ENCODE measurements at regions not wholly inside any gene's neighbourhood (a gene's known extent, or its start where the extent isn't known, plus 50 kb on each side); places are given as distances from the start of the nearest gene placed in this dataset.
"Not testable (repeated sequence)": the region's sequence is repeated elsewhere in the genome, so short reads cannot be mapped to it uniquely, and the experiment has no call there.

GRCh38 chrX:84611843-84612636, 109.8 kb upstream of the HDX start:
- DNase-seq (ENCODE audit: low read depth in 4 of 4, low spot score in 3 of 4): no peak

- no peak for DNase-seq (ENCODE audit: low read depth in 4 of 4, low spot score in 3 of 4)
These were observed 132.0 kb upstream of the HDX start for GRCh38 chrX:84634201-84634782.

- DNase-seq (ENCODE audit: low read depth in 4 of 4, low spot score in 3 of 4): no peak
These were observed 163.8 kb upstream of the HDX start for GRCh38 chrX:84666086-84666485.

GRCh38 chrX:84690228-84690627, 188.0 kb upstream of the HDX start:
- no peak for DNase-seq (ENCODE audit: low read depth in 4 of 4, low spot score in 3 of 4)

GRCh38 chrX:84709987-84710386, 207.7 kb upstream of the HDX start:
- DNase-seq (ENCODE audit: low read depth in 4 of 4, low spot score in 3 of 4): no peak

- no peak for DNase-seq (ENCODE audit: low read depth in 4 of 4, low spot score in 3 of 4)
These were observed 208.4 kb upstream of the HDX start for GRCh38 chrX:84710611-84711010.

- no peak for DNase-seq (ENCODE audit: low read depth in 4 of 4, low spot score in 3 of 4)
These were observed 210.4 kb upstream of the HDX start for GRCh38 chrX:84712621-84713020.

GRCh38 chrX:84715315-84715714, 213.1 kb upstream of the HDX start:
- DNase-seq (ENCODE audit: low read depth in 4 of 4, low spot score in 3 of 4): no peak

- no peak for DNase-seq (ENCODE audit: low read depth in 4 of 4, low spot score in 3 of 4)
These were observed 215.1 kb upstream of the HDX start for GRCh38 chrX:84717343-84717742.

GRCh38 chrX:84721416-84721815, 219.2 kb upstream of the HDX start:
- DNase-seq (ENCODE audit: low read depth in 4 of 4, low spot score in 3 of 4): no peak

- DNase-seq (ENCODE audit: low read depth in 4 of 4, low spot score in 3 of 4): no peak
These were observed 222.3 kb upstream of the HDX start for GRCh38 chrX:84724576-84724975.

- DNase-seq (ENCODE audit: low read depth in 4 of 4, low spot score in 3 of 4): no peak
These were observed 227.2 kb upstream of the HDX start for GRCh38 chrX:84729408-84729807.

- DNase-seq (ENCODE audit: low read depth in 4 of 4, low spot score in 3 of 4): peak in 1 of 4 donors; percentile 1
These were observed 227.6 kb upstream of the HDX start for GRCh38 chrX:84729809-84730208.

- no peak for DNase-seq (ENCODE audit: low read depth in 4 of 4, low spot score in 3 of 4)
These were observed 232.8 kb upstream of the HDX start for GRCh38 chrX:84735025-84735424.

GRCh38 chrX:84737471-84737871, 235.2 kb upstream of the HDX start:
- no peak for DNase-seq (ENCODE audit: low read depth in 4 of 4, low spot score in 3 of 4)

GRCh38 chrX:84747516-84747915, 245.3 kb upstream of the HDX start:
- DNase-seq (ENCODE audit: low read depth in 4 of 4, low spot score in 3 of 4): no peak

- DNase-seq (ENCODE audit: low read depth in 4 of 4, low spot score in 3 of 4): no peak
These were observed 246.9 kb upstream of the HDX start for GRCh38 chrX:84748965-84749656.

GRCh38 chrX:84760560-84760959, 243.1 kb upstream of the APOOL start:
- DNase-seq (ENCODE audit: low read depth in 4 of 4, low spot score in 3 of 4): no peak

- no peak for DNase-seq (ENCODE audit: low read depth in 4 of 4, low spot score in 3 of 4)
These were observed 207.4 kb upstream of the APOOL start for GRCh38 chrX:84796321-84796720.

GRCh38 chrX:84830836-84831235, 172.8 kb upstream of the APOOL start:
- no peak for DNase-seq (ENCODE audit: low read depth in 4 of 4, low spot score in 3 of 4)

GRCh38 chrX:84846541-84846940, 157.1 kb upstream of the APOOL start:
- DNase-seq (ENCODE audit: low read depth in 4 of 4, low spot score in 3 of 4): not testable (repeated sequence)

- DNase-seq (ENCODE audit: low read depth in 4 of 4, low spot score in 3 of 4): not testable (repeated sequence)
These were observed 152.5 kb upstream of the APOOL start for GRCh38 chrX:84851183-84851582.

Measured in left renal pelvis (tissue), 4 donors.